T47D (cell line): ENCODE measurements at regions not wholly inside any gene's neighbourhood (a gene's known extent, or its start where the extent isn't known, plus 50 kb on each side); places are given as distances from the start of the nearest gene placed in this dataset.

ENCODE experiments used
- DNase-seq, 2 experiments: peaks; one replicate each; pipeline versions ENCODE4 v3.0.0 to v3.0.0-alpha.2; 2011 to 2012; ENCODE audit warnings: low read depth in 1 of 2, low spot score in 1 of 2
- JUND ChIP-seq: IDR thresholded peaks from 2 replicates; pipeline ENCODE4 v1.6.1; 2012; ENCODE audit warnings: low read depth
- in situ Hi-C: cut with HindIII; loops from 2 replicates; pipeline ENCODE4 v1.10.0; 2016; ENCODE audit warnings: low sequenced_read_pairs, low pct_unique_long_range_greater_than_20kb

GRCh38 chr14:80146941-80147340, 64.4 kb downstream of the DIO2 start:
- no peak for TF ChIP-seq JUND
- in situ Hi-C loops, result no loop called here
- DNase-seq, result no peak

GRCh38 chr14:80136358-80136757, 74.9 kb downstream of the DIO2 start:
- in situ Hi-C loops, result no loop called here
- no peak for TF ChIP-seq JUND
- DNase-seq, result peak in 1 of 2 experiments; percentile 42

- no peak for DNase-seq
- in situ Hi-C loops, result no loop called here
- no peak for TF ChIP-seq JUND
These were observed 75.8 kb downstream of the DIO2 start for GRCh38 chr14:80135305-80136088.

- in situ Hi-C loops, result no loop called here
- no peak for DNase-seq
- TF ChIP-seq JUND, result no peak
These were observed 77.0 kb downstream of the DIO2 start for GRCh38 chr14:80134321-80134720.

GRCh38 chr14:80133457-80133856, 77.8 kb downstream of the DIO2 start:
- no peak for TF ChIP-seq JUND
- no peak for DNase-seq
- in situ Hi-C loops, result no loop called here

GRCh38 chr14:80127466-80127865, 83.8 kb downstream of the DIO2 start:
- in situ Hi-C loops, result no loop called here
- no peak for TF ChIP-seq JUND
- no peak for DNase-seq

GRCh38 chr14:80124794-80125193, 86.5 kb downstream of the DIO2 start:
- in situ Hi-C loops, result no loop called here
- DNase-seq, result no peak
- TF ChIP-seq JUND, result no peak

GRCh38 chr14:80117876-80118275, 93.4 kb downstream of the DIO2 start:
- no peak for TF ChIP-seq JUND
- in situ Hi-C loops, result no loop called here
- no peak for DNase-seq

GRCh38 chr14:80116157-80116556, 95.1 kb downstream of the DIO2 start:
- no peak for DNase-seq
- no peak for TF ChIP-seq JUND
- in situ Hi-C loops, result no loop called here

GRCh38 chr14:80110721-80111120, 100.6 kb downstream of the DIO2 start:
- no peak for TF ChIP-seq JUND

GRCh38 chr14:80109055-80109454, 102.2 kb downstream of the DIO2 start:
- in situ Hi-C loops, result no loop called here

More at GRCh38 chr14:80110721-80111120, 100.6 kb downstream of the DIO2 start:
- in situ Hi-C loops, result no loop called here
- no peak for DNase-seq

GRCh38 chr14:80108430-80108829, 102.9 kb downstream of the DIO2 start:
- no peak for TF ChIP-seq JUND
- no peak for DNase-seq
- in situ Hi-C loops, result no loop called here

More at GRCh38 chr14:80109055-80109454, 102.2 kb downstream of the DIO2 start:
- no peak for TF ChIP-seq JUND
- DNase-seq, result no peak

- TF ChIP-seq JUND, result no peak
- in situ Hi-C loops, result no loop called here
- no peak for DNase-seq
These were observed 105.8 kb downstream of the DIO2 start for GRCh38 chr14:80105488-80105994.
